OCI-LY3 (cell line): ENCODE measurements at regions not wholly inside any gene's neighbourhood (a gene's known extent, or its start where the extent isn't known, plus 50 kb on each side); places are given as distances from the start of the nearest gene placed in this dataset.

Experiments
- EZH2phosphoT487 ChIP-seq: fragments of 200-600 bp; shearing (Covaris generic); IDR thresholded peaks from 2 replicates; pipeline ENCODE4 v1.6.1; 2018; ENCODE audit warnings: antibody characterized with exemption, mixed run types, low read depth
- TF ChIP-seq, protein P1 (sequence below): fragments of 200-600, 300-600 bp; sonication (generic); IDR thresholded peaks from 2 replicates; pipeline ENCODE4 v1.5.1; 2014; ENCODE audit warnings: antibody characterized with exemption, low read length, low read depth

DNA sequence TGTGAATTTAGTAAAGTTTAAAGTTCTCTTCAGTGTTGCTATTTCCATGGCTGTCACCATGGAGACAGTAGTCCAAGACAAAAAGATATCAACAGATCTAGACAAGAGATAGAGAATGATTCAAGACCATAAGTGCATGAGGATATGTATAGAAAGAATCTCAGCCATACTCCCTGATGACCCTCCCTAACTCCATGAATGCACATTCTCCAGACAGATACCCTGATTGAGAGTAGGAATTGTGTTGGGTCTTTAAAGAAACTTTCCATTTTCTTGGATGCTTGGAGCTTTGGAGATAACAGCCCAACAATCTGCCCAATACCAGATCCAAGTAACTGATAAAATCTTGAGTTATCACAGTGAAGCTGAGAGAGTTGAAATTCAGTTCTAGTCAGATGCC is 1601.2 kb upstream of the CELF4 start:
- TF ChIP-seq, protein P1, sequence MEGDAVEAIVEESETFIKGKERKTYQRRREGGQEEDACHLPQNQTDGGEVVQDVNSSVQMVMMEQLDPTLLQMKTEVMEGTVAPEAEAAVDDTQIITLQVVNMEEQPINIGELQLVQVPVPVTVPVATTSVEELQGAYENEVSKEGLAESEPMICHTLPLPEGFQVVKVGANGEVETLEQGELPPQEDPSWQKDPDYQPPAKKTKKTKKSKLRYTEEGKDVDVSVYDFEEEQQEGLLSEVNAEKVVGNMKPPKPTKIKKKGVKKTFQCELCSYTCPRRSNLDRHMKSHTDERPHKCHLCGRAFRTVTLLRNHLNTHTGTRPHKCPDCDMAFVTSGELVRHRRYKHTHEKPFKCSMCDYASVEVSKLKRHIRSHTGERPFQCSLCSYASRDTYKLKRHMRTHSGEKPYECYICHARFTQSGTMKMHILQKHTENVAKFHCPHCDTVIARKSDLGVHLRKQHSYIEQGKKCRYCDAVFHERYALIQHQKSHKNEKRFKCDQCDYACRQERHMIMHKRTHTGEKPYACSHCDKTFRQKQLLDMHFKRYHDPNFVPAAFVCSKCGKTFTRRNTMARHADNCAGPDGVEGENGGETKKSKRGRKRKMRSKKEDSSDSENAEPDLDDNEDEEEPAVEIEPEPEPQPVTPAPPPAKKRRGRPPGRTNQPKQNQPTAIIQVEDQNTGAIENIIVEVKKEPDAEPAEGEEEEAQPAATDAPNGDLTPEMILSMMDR, result no peak
- TF ChIP-seq EZH2phosphoT487, result no peak
